Small intestine (tissue), 7 donors: ENCODE measurements at regions not wholly inside any gene's neighbourhood (a gene's known extent, or its start where the extent isn't known, plus 50 kb on each side); places are given as distances from the start of the nearest gene placed in this dataset.
A peak's percentile ranks its signal among the peaks of the same experiment; 100 is the strongest.
"Not testable (repeated sequence)": the region's sequence is repeated elsewhere in the genome, so short reads cannot be mapped to it uniquely, and the experiment has no call there.

Experiments used
- DNase-seq, 2 donors: peaks; one replicate each; pipeline versions ENCODE4 v3.0.0 to v3.0.0-alpha.2; 2013
- FAIRE-seq: peaks from 2 replicates; lab custom pipeline; 2012; peaks lifted over from hg19 to GRCh38; lab: Jason Lieb, UNC
- H3K27ac ChIP-seq, 3 donors: one replicate each; pipeline ENCODE4 v1.5.1; 2013; ENCODE audit warnings: low read length in 2 of 3, mild to moderate bottlenecking in 2 of 3, control low read depth in 1 of 3, inconsistent platforms in 1 of 3, low read depth in 1 of 3, moderate library complexity in 1 of 3
- H3K27me3 ChIP-seq, 3 donors: one replicate each; pipeline ENCODE4 v1.6.1; 2013; ENCODE audit warnings: low read length in 3 of 3, inconsistent platforms in 1 of 3; ENCODE audit not compliant: control insufficient read depth in 3 of 3, insufficient read depth in 3 of 3
- H3K36me3 ChIP-seq, 3 donors: one replicate each; pipeline ENCODE4 v1.6.1; 2013; ENCODE audit warnings: low read length in 3 of 3, inconsistent platforms in 1 of 3, low read depth in 1 of 3, mild to moderate bottlenecking in 1 of 3, moderate library complexity in 1 of 3; ENCODE audit not compliant: control insufficient read depth in 3 of 3, insufficient read depth in 2 of 3
- H3K4me1 ChIP-seq, 3 donors: one replicate each; pipeline ENCODE4 v1.6.1; 2013; ENCODE audit warnings: low read length in 2 of 3, inconsistent platforms in 1 of 3, low read depth in 1 of 3, mild to moderate bottlenecking in 1 of 3, moderate library complexity in 1 of 3; ENCODE audit not compliant: control insufficient read depth in 3 of 3, insufficient read depth in 2 of 3
- H3K4me3 ChIP-seq, 3 donors: one replicate each; pipeline ENCODE4 v1.5.1; 2013; ENCODE audit warnings: low read length in 3 of 3, control low read depth in 1 of 3, inconsistent platforms in 1 of 3, low read depth in 1 of 3, mild to moderate bottlenecking in 1 of 3, moderate library complexity in 1 of 3
- H3K9me3 ChIP-seq, 2 donors: one replicate each; pipeline ENCODE4 v1.6.1; 2013; ENCODE audit warnings: low read depth in 1 of 2, low read length in 1 of 2; ENCODE audit not compliant: control insufficient read depth in 2 of 2, insufficient read depth in 1 of 2
- WGBS, 3 donors: extraction: QIAGEN DNeasy Blood & Tissue Kit; methylation state at CpG; one replicate each; pipeline ENCODE4 v1.1.7; 2013; 5-methylcytosine and 5-hydroxymethylcytosine counted together
- donor health status: healthy with polysubstance abuse.
- donor health status: control.
- donor health status: control.
- donor health status: Bipolar disorder and iron deficiency.
- donor health status: healthy.

- H3K9me3 ChIP-seq, result peaks cover 2 to 11% of the 10 kb centered on the region in 2 donors
- not testable (repeated sequence) for FAIRE-seq, H3K4me1 ChIP-seq, H3K27me3 ChIP-seq, DNase-seq, H3K27ac ChIP-seq, H3K4me3 ChIP-seq, H3K36me3 ChIP-seq
- WGBS, 3 donors, result 62 to 74% (median 64%) methylated on average over 6 of the region's 6 CpGs
Measured at GRCh38 chr21:9724542-9724941, 796.8 kb upstream of the TPTE start.

- not testable (repeated sequence) for FAIRE-seq, H3K27me3 ChIP-seq, H3K4me3 ChIP-seq, H3K4me1 ChIP-seq, DNase-seq, H3K27ac ChIP-seq, H3K36me3 ChIP-seq
- H3K9me3 ChIP-seq, result peaks cover 2 to 11% of the 10 kb centered on the region in 2 donors
- WGBS, 3 donors, result 27 to 34% (median 33%) methylated on average over 3 of the region's 3 CpGs
Measured at GRCh38 chr21:9727187-9727586, 794.2 kb upstream of the TPTE start.

- WGBS, 3 donors, result 42 to 58% (median 55%) methylated on average over 5 of the region's 5 CpGs
- peak in 1 of 2 donors; percentile 73 for DNase-seq
- not testable (repeated sequence) for H3K27ac ChIP-seq, H3K4me1 ChIP-seq, H3K36me3 ChIP-seq, H3K4me3 ChIP-seq, FAIRE-seq, H3K27me3 ChIP-seq
- H3K9me3 ChIP-seq, result peaks cover 2 to 11% of the 10 kb centered on the region in 2 donors
Measured at GRCh38 chr21:9728219-9728992, 793.0 kb upstream of the TPTE start.

- no peak overlapping the region for H3K27ac ChIP-seq
- peak in 1 of 2 donors; percentile 75 for DNase-seq
- peaks cover 6 to 17% of the 10 kb centered on the region in 2 donors for H3K9me3 ChIP-seq
Measured at GRCh38 chr21:9730866-9731265, 790.5 kb upstream of the TPTE start.

GRCh38 chr21:9731317-9731716, 790.1 kb upstream of the TPTE start:
- peaks cover 6 to 17% of the 10 kb centered on the region in 2 donors for H3K9me3 ChIP-seq
- H3K27ac ChIP-seq, H3K36me3 ChIP-seq, H3K4me1 ChIP-seq, DNase-seq, FAIRE-seq, H3K4me3 ChIP-seq, H3K27me3 ChIP-seq: not testable (repeated sequence)
- WGBS, 3 donors, result 51 to 68% (median 57%) methylated on average over 5 of the region's 5 CpGs

More at GRCh38 chr21:9730866-9731265, 790.5 kb upstream of the TPTE start:
- Histone ChIP-seq H3K4me1 (no peaks in the 10 kb centered on the region), H3K27me3 (no peaks in the 10 kb centered on the region), H3K4me3 (no peak overlapping the region), H3K36me3 (no peaks in the 10 kb centered on the region)
- no peak for FAIRE-seq
- whole genome bisulfite sequencing, 3 donors, result 41 to 65% (median 50%) methylated on average over 3 of the region's 3 CpGs

- not testable (repeated sequence) for H3K4me3 ChIP-seq, H3K27me3 ChIP-seq, FAIRE-seq, H3K36me3 ChIP-seq, H3K4me1 ChIP-seq, H3K27ac ChIP-seq, DNase-seq
- peaks cover 6 to 17% of the 10 kb centered on the region in 2 donors for H3K9me3 ChIP-seq
- 55 to 70% (median 62%) methylated on average over 3 of the region's 3 CpGs for WGBS, 3 donors
Measured at GRCh38 chr21:9732605-9733004, 788.8 kb upstream of the TPTE start.

GRCh38 chr21:9733761-9734558, 787.4 kb upstream of the TPTE start:
- H3K9me3 ChIP-seq, result peaks cover 9 to 22% of the 10 kb centered on the region in 2 donors
- not testable (repeated sequence) for H3K27me3 ChIP-seq, H3K4me1 ChIP-seq, H3K4me3 ChIP-seq, H3K36me3 ChIP-seq, DNase-seq, H3K27ac ChIP-seq, FAIRE-seq
- WGBS, 3 donors, result 70 to 80% (median 71%) methylated on average over 6 of the region's 6 CpGs

- H3K27me3 ChIP-seq, result no peaks in the 10 kb centered on the region
- no peak overlapping the region for H3K27ac ChIP-seq
- DNase-seq (no peak), FAIRE-seq (no peak)
- WGBS, 3 donors, result 70 to 77% (median 75%) methylated on average over 21 of the region's 21 CpGs
- H3K4me3 ChIP-seq, result no peak overlapping the region
- H3K36me3 ChIP-seq, result no peaks in the 10 kb centered on the region
- H3K4me1 ChIP-seq, result no peaks in the 10 kb centered on the region
- peaks cover 9 to 26% of the 10 kb centered on the region in 2 donors for H3K9me3 ChIP-seq
Measured at GRCh38 chr21:9735421-9735961, 785.9 kb upstream of the TPTE start.
